Fibroblast of gingiva (primary cell): ENCODE measurements at regions not wholly inside any gene's neighbourhood (a gene's known extent, or its start where the extent isn't known, plus 50 kb on each side); places are given as distances from the start of the nearest gene placed in this dataset.

Experiments
- DNase-seq: peaks from one replicate; pipeline ENCODE4 v3.0.0-alpha.2; 2011; ENCODE audit warnings: low read depth

DNA sequence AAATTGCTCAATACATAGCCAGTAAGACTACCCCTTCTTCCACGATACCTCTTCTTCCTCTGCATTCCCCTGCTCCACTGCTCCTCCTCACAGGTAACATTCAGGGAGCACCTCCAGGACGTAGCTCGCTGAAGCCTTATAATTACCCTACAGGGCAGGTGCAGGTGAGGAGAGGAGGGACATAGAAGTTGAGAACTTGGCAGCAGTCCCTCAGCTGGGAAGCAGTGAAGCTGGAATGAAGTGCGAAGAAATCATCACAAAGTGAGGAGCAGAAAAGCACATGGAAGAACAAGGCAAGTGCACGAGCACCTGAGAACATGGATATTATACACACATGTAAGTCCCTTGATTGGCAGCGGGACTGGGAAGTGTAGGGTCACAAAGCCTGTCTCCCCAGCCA is 118.2 kb downstream of the HSD17B3 start:
- no peak for DNase-seq

DNA sequence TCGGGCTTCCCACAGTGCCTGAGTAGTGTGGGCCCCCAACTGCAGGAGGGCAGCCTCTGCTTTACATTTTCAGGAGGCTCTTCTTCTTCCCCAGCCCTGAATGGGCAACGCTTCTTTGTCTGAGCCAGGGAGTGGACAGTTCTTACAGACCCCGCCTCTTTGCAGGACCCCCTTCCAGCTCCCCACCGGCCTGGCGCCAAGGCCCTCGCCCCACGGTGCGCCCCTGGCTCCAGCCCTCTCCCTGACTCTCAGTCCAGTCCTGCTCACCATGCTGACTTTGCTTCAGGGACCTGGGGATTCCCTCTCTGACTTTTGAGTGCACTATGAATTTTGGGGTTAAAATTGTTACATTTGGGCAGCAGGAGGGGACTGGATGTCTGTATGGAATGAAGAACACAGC is 123.8 kb downstream of the HSD17B3 start:
- DNase-seq: no peak

DNA sequence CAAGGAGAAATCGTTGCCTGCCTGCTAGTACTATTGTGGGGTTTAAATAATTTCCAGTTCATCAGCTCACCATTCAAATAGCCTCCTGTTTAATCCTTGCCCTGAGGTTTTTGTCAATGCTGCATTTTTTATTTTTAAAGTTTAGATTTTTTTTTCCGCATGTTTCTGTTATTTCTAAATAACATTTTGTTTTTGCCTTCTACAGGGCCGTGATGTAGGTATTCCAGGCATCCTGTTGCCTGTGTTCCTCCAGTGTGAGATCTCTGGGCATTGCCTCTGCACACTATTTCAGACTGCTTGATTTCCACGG is 124.3 kb downstream of the HSD17B3 start:
- DNase-seq: no peak

DNA sequence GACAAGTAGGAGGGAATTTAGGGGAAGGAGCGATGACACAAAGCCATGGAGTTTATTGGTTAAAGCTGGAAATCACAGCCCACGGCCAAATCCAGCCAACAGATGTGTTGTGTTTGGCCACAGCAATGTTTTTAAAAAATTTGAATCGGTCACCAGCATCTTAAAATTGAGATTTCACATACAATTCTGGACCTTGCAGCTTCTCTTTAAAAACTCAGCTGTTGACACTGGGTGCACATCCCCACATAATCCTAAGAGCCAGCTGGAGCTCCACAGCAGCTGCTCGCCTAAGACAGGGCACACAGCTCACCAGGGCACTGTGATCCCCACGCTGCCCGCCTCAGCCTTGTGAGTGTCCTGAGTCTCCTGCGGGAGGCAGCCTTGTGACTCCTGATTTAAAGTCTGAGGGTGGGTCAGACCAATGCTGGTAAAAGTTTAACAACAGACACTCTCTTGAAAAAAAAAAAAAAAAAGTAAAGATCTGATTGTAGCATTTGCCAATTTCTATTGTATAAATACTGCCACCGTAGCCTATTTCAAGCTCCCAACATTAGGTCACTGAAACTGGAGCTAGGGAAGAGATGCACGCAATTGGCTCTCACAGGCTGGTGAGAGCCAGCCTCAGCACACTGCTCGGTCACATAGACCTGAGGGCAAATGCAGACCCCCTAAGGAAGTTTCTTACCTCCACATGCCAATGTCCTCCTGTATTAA is 124.8 kb downstream of the HSD17B3 start:
- peak; percentile 55 for DNase-seq

DNA sequence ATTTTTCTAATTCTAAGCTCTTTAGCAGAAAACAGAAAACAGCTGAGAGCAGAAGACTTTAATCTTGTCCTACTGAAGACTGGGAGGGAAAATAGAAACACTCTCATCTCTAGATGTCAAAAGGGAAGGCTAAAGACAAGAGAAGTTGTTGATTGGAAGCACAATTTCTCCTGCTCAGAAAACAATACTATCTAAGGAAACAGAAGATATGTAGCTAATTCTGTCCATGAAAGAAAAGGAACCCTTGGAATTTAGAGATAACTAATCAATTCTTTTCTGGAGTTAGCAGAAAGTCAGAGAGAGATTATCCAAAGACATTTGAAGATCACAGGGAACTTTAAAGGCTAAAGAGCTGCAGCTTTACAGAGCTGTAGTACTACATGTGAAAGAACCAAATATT is 126.2 kb downstream of the HSD17B3 start:
- DNase-seq: no peak

DNA sequence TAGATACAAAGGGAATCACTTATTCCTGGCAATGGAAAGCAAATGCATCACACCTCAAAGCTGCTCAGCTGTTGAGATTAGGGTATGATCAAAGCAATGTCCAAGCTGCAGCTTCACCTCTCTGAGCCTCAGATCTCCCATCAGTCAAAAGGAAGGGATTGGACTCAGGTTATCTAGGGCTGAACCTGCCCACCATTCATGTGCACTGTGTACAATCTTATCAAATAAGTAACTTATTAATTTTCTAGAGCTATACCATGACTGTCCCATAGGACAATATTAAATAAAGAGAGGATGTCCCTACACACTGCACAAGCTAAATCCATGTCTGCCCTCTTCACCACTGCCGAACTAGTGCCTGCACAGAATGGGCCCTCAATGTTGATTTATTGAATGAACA is 127.0 kb downstream of the HSD17B3 start:
- DNase-seq: no peak

DNA sequence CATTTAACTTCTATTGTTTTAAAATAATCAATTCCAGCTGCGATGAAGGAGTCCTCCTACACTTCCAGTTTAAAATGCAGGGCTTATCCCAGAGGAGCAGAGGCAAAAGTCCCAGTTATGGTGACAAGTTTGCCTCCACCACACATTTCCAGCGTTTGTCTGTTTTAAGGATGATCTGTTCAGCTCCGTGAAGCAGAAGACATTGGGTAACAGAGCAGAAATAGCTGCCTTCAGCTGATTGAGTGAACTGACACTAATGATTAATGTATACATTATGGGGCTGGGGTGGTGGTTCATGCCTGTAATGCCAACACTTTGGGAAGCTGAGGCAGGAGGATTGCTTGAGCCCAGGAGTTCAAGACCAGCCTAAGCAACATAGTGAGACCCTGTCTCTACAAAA is 127.6 kb downstream of the HSD17B3 start:
- DNase-seq: no peak

DNA sequence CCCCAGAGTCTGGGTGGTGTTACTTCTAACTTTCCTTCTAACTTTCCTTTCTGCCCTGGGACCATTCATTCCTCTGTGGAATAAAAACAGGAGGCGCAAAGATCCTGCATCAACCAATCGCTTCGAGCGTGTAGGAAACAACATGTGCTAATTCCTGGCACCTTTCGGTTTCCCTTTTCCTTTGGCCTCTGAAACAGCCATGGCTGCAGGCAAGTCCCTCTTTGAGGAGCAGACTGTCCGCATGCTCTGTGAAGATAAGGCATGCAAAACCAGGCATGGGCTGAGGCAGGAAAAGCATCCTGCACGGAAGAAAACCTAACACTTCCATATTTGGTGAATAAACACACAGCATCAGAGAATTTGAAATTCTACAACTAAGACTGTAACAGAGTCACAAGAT is 128.3 kb downstream of the HSD17B3 start:
- no peak for DNase-seq

DNA sequence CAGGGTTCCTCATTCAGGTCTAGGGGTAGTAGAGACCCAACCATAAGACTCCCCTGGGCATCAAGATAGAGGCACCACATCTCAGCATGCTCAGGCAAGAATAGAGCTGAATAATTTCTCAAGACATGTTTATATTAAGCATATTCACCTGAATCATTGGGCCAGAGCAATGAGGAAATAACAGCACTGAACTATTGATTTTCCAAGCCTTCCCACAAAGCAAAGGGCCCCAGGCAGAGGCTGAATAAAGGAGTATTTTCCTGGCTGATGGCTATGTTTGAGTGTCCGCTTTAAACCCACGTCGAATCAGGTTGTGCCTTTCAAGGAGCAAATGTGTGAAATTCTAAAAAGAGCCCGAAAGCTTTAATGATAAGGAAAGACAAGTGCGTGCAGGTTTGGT is 129.2 kb downstream of the HSD17B3 start:
- no peak for DNase-seq

DNA sequence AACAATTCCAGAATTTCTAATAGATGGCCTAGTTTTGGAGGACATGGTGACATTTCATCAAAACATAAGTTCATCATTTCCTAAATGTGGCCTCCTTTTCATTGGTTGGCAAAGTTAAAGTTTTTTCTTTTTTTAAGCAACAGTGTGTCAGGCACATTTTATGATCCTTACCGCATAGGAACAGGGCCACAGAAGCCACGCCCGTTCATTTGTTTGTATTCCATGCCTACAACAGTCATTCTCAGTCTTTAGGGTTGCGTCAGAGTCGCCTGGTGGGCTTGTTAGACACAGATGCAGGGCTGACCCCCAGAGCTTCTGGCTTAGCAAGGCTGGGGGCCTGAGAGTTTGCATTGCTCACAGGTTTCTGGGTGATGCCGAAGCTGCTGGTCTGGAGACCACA is 130.2 kb downstream of the HSD17B3 start:
- DNase-seq: peak; percentile 17

DNA sequence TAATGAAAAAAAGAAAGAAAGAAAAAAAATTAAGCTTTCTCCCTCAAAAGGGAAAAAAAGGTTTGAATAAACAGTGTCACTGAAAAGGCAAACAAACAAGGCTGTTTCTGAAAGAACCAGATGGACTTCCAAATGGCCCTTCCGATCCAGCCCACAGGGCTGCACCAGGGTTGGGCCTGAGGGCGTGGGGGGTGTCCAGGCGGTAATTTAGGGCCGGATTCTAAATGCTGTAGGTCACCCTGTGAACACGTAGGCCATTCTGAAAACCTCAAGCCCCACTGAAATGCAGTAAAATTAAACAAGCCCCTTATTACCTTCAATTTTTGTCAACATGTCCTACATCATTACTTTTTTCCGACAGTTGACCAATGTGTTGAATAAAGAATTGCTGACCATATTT is 132.1 kb downstream of the HSD17B3 start:
- DNase-seq: no peak

DNA sequence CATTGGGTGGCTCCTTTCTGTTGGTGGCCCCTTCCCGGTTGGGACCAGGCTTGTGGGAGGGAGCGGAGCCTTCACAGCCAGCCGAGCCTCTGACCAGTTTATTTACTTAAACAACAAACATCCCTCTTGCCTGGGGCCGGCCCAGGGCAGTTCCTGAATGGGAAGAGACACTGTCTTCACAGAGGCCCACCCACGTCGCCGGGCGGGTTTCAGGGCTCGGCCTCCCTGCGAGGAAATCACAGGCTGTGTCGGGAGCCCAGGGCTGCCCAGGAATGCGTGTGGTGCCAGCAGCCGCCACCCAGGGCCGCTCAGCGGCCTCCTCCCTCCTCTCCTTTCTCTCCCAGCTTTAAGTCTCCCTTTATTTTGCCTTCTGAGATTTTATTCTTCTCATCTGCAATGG is 132.5 kb downstream of the HSD17B3 start:
- DNase-seq: peak; percentile 72

DNA sequence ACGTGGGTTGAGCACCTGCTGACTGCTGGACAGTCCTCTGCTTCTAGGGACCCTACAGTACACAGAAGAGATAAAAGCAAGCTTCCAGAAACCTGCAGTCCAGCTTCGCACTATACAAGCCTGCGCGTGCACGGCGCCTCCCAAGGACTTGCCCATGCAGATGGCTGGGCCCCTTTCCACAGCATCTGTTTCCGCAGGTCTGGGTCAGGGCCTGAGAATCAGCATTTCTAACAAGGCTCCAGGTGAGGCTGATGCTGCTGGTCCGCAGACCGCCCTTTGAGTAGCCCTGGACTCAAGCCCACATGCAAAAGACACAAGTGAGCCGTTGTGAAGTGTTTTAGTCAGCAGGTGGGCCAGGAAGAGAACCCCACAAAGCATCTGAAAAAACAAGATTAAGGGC is 133.1 kb downstream of the HSD17B3 start:
- DNase-seq: no peak

DNA sequence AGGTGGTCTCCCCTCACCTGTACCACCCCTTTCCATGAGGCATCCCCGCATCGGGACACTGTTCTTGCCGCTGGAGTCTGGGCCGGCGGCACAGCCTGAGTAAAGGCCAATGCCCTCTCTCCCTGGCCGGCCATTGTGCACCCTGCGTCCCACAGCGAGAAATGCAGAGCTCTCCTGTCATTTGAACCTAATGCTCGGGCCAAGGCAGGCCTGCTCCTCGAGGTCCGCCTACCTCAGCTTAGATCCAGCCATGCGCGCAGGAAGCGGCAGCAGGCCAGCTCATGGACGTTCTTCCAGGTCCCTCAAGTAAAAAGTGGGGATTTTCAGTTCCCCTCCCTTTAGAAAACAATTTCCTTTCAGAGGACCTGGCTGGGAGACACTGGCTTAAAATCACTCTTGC is 135.0 kb downstream of the HSD17B3 start:
- DNase-seq: no peak

DNA sequence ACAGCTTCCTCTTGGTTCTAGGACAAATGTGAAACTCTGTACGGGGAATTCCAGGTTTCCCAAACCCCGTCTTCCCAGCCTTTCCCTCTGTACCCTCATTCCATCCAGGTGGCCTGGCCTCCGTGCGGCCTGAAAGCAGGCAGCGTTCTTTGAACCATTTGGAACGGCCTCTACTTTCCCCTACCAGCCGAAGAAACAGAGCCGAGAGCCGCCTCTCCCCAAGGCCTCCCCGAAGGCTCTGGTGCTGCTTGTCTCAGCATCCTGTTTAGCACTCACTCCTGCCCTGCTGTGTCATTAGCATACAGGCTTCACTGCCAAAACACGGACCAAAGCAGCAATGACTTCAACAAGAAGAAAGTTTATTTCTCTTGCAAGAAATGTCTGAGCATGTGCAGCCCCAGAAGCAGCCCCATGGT is 137.7 kb downstream of the HSD17B3 start:
- DNase-seq: no peak

DNA sequence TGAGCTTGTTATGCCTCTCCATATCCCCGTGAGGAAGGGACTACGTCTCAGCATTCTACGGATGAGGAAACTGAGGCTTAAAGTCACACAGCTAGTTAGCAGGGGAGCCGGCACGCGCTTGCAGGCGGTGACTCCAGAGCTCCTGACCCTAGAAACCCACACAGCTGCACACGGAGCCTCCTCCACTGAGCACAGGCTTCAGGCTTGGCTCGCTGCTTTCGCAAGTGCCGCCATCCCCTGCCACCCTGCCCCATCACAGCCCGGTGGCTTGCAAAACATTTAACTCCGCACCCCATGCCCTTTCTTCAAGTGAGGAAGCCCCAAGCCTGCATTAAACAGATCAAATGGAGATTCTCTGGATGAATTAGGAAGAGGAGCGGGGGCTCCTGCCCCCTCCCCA is 138.3 kb downstream of the HSD17B3 start:
- no peak for DNase-seq

DNA sequence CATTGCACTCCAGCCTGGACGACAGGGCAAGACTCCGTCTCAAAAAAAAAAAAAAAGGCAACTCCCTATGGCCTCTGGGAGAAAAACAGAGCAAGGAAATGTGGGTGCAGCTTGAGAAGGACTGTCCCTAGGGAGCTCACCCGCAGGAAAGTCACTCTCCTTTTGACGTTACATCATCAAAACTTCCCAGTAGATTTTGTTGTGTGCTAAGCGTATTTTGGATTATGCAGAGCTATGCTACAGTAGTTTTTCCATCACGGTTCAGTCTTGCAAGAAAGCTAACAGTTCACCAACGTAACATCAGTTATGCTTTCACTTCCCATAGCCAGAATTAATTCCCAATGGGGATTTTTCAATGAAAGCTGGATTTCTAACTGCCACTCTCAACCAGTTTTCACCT is 138.8 kb downstream of the HSD17B3 start:
- no peak for DNase-seq

DNA sequence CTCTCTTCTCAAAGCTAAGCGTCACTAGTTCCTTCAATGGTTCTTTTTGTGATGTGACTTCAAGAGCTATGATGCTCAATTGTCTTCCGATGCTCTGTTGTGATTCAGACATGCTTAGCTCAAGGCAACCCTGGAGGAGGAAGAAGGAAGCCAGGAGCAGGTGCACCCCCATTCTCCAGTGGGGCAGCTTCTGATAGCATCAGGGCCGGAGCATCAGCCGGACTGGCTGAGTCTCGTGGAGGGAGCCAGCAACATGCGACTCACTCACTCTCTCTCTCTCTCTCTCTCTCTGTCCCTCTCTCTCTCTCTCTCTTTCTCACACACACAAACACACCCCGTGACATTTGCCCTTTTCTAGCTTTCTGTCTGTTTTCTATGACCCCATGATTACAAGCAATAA is 140.2 kb downstream of the HSD17B3 start:
- DNase-seq: no peak

DNA sequence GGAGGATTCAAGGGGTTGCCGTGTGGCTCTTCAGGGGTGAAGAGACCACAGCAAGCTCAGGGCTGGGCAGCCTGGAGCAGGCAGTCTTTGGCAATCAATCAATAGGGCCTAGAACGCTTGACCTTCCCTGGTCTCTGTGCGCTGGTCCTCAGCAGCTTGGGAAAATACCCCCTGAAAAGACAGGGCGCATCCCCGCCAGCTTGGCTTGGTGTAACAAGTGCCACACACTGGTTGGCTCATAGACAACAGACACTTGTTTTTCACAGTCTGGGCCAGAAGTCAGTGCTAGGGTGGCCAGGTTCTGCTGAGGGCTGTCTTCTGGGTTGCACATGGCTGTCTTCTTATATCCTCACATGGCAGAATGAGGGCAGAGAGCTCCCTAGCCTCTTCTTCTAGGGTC is 141.1 kb downstream of the HSD17B3 start:
- no peak for DNase-seq

DNA sequence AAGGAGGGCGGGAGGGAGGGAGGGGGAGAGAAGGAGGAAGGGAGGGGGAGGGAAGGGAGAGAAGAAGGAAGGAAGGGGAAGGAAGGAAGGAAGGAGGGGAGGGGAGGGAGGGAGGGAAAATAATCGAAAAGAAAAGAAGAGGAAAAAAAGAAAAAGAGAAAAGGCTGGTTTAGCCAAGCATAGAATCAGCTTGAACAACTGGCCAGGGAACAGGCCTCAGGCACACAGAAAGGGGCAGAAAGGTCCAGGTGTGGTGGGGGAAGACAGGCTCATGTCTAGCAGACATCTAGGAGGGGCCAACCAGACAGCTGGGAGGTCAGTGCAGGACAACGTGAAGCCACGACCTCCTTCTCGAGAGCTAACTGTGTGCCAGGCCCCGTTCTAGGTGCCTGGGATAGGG is 141.8 kb downstream of the HSD17B3 start:
- DNase-seq: no peak

DNA sequence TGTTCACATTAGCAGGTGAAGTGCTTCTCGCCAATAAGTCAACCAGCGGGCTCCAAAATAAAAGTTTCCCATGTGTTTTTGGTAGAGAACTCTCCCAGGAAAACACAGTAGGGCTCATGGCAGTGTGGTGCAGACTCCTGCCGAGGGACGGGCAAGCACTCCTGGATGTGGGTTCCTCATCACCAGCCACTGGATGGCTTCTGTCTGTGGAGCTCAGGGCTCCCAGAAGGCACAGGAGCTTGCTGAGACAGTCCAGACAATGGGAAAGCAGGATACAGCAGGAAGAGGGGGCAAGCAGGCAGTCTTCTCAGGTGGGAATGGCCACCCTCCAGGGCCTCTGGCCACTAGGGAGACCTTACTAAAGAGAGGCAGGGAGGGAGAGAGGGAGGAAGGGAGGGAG is 142.4 kb downstream of the HSD17B3 start:
- DNase-seq: no peak

DNA sequence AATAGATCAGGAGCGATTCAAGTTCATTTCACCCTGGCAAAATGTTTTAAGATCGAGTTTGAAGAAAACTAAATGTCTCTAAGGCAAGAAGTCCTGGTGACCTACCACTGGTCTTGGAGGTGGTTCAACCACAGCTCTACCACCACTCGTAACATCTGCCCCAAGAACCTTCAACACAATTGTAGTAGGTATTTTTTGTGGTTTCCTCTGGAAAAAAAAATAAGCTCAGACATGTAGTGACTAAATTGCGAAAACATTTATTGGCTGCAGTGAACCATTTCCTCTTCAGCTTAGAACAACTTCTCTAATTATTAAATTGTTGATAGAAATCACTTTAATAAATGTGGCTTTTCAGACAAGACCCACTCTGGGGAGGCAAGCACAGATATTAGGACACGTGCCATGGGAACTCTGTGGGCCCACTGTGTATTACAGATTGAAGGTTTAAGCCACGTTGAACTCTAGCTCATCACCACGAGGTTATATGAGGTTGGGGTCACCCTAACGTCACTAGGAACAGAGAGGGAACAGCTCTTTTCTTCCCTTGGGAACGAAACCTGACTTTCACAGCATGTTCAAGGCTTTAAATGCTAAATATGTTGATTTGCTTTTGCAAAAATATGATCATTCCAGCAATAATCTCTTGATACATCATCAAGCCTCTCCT is 142.9 kb downstream of the HSD17B3 start:
- peak; percentile 56 for DNase-seq

DNA sequence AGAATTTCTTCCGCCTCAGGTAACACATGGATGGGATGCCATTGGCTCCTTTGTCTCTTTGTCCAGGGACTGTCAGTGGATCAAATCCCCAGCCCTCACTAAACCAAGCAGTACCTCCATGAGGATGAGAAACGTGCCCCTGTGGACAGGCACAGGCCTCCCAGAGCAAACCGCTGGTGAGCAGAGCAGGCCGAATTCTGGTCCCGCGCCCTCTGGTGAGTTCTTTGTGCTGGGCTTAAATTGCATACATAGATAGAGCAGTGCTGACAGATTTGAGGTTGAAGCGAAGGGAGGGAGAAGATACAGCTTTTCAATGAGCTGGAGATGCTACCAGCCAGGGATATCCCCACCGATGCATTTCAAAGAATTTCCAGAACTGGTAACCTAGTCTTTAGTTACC is 143.8 kb downstream of the HSD17B3 start:
- DNase-seq: no peak

DNA sequence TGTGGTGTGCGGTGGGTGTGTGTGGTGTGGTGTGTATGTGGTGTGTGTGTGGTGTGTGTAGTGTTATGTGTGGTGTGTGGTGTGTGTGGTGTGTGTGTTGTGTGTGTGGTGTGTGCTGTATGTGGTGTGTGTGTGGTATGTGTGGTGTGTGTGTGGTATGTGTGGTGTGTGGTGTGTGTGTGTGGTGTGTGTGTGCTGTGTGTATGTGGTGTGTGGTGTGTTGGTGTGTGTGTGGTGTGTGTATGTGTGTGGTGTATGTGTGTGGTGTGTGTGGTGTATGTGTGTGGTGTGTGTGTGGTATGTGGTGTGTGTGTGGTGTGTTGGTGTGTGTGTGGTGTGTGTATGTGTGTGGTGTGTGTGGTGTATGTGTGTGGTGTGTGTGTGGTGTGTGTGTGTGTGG is 144.3 kb downstream of the HSD17B3 start:
- no peak for DNase-seq
